H1 (cell line): ENCODE measurements at regions not wholly inside any gene's neighbourhood (a gene's known extent, or its start where the extent isn't known, plus 50 kb on each side); places are given as distances from the start of the nearest gene placed in this dataset.

ENCODE experiments used
- CTCF ChIA-PET: fragments of 300-600 bp; sonication (Branson Sonifier 250); formaldehyde crosslinking; loops from one replicate; lab custom pipeline; 2021; ENCODE audit not compliant: partially characterized antibody; lab: Charles Lee
- POLR2A ChIA-PET: fragments of 300-600 bp; sonication (Branson Sonifier 250); formaldehyde crosslinking; loops from one replicate; lab custom pipeline; 2021; ENCODE audit warnings: inconsistent platforms; ENCODE audit not compliant: partially characterized antibody; lab: Charles Lee
- DNase-seq, 2 experiments: peaks; one replicate each; pipeline versions ENCODE4 v3.0.0 to v3.0.0-alpha.2; 2010 to 2022; ENCODE audit warnings: low spot score in 2 of 2, low read depth in 1 of 2, mixed read lengths in 1 of 2
- FAIRE-seq: peaks from 2 replicates; lab custom pipeline; 2011; peaks lifted over from hg19 to GRCh38; lab: Jason Lieb, UNC
- H2AFZ ChIP-seq: 2 replicates; pipeline ENCODE4 v1.8.1; 2012; ENCODE audit warnings: low read length, inconsistent platforms
- H2AK5ac ChIP-seq: 2 replicates; pipeline ENCODE4 v1.6.1; 2013; ENCODE audit warnings: low read depth, low read length
- H2BK120ac ChIP-seq: replicated peaks from 2 replicates; pipeline ENCODE3; 2013; ENCODE audit warnings: low read depth, low read length, inconsistent platforms
- H2BK12ac ChIP-seq: 2 replicates; pipeline ENCODE4 v1.6.1; 2013; ENCODE audit warnings: low read depth, low read length
- H2BK15ac ChIP-seq: 2 replicates; pipeline ENCODE4 v1.6.1; 2013; ENCODE audit warnings: low read length
- H2BK20ac ChIP-seq: 2 replicates; pipeline ENCODE4 v1.6.1; 2013; ENCODE audit warnings: low read length
- H2BK5ac ChIP-seq: 2 replicates; pipeline ENCODE4 v1.6.1; 2013; ENCODE audit warnings: low read depth, low read length
- H3K14ac ChIP-seq: 2 replicates; pipeline ENCODE4 v1.6.1; 2013; ENCODE audit warnings: inconsistent platforms; ENCODE audit not compliant: insufficient read length
- H3K18ac ChIP-seq: 2 replicates; pipeline ENCODE4 v1.6.1; 2013; ENCODE audit warnings: low read length; ENCODE audit errors: extremely low read depth
- H3K23ac ChIP-seq: 2 replicates; pipeline ENCODE4 v1.6.1; 2013; ENCODE audit warnings: inconsistent platforms; ENCODE audit not compliant: insufficient read length
- H3K23me2 ChIP-seq: 2 replicates; pipeline ENCODE4 v1.6.1; 2013; ENCODE audit warnings: low read depth, low read length
- H3K27ac ChIP-seq: 2 replicates; pipeline ENCODE4 v1.6.1; 2011; ENCODE audit warnings: low read depth, low read length, inconsistent platforms
- H3K27me3 ChIP-seq, 4 experiments: replicated peaks in 1 of 4; 1 replicate in 1 of 4; 2 replicates in 3 of 4; pipeline versions ENCODE4 v1.6.1 to v1.8.1; 2011 to 2013; ENCODE audit warnings: low read length in 3 of 4, mild to moderate bottlenecking in 3 of 4, inconsistent platforms in 2 of 4, mixed read lengths in 2 of 4, moderate library complexity in 1 of 4; ENCODE audit not compliant: control insufficient read depth in 3 of 4, insufficient read depth in 3 of 4; ENCODE audit errors: extremely low read depth in 1 of 4
- H3K36me3 ChIP-seq, 4 experiments: 2 replicates each; pipeline versions ENCODE4 v1.6.1 to v1.8.1; 2011 to 2013; ENCODE audit warnings: mild to moderate bottlenecking in 4 of 4, low read length in 3 of 4, moderate library complexity in 2 of 4, control low read depth in 1 of 4, inconsistent platforms in 1 of 4; ENCODE audit not compliant: insufficient read depth in 4 of 4, control insufficient read depth in 2 of 4
- H3K4ac ChIP-seq: replicated peaks from 2 replicates; pipeline ENCODE3; 2013; ENCODE audit warnings: low read length, low read depth, mixed read lengths, inconsistent platforms; ENCODE audit not compliant: insufficient read length
- H3K4me1 ChIP-seq, 4 experiments: replicated peaks in 1 of 4; 1 replicate in 1 of 4; 2 replicates in 3 of 4; pipeline versions ENCODE4 v1.6.1 to v1.8.1; 2011 to 2013; ENCODE audit warnings: low read length in 3 of 4, inconsistent platforms in 2 of 4, mixed read lengths in 1 of 4; ENCODE audit not compliant: insufficient read depth in 4 of 4, control insufficient read depth in 3 of 4
- H3K4me2 ChIP-seq, 2 experiments: 2 replicates each; pipeline versions ENCODE4 v1.6.1 to v1.8.1; 2011 to 2013; ENCODE audit warnings: low read depth in 2 of 2, low read length in 2 of 2, control low read depth in 1 of 2, inconsistent platforms in 1 of 2, mild to moderate bottlenecking in 1 of 2; ENCODE audit not compliant: insufficient read depth in 1 of 2
- H3K4me3 ChIP-seq, 4 experiments: fragments of 200-600, 300-600 bp in 1 of 4; sonication (generic), shearing (Covaris generic), sonication (Bioruptor Twin) in 1 of 4; 2 replicates each; pipeline versions ENCODE4 v1.5.1 to v1.8.1; 2011 to 2016; ENCODE audit warnings: low read length in 4 of 4, low read depth in 3 of 4, control low read depth in 2 of 4, inconsistent platforms in 2 of 4, mild to moderate bottlenecking in 2 of 4, mixed read lengths in 1 of 4, moderate library complexity in 1 of 4; ENCODE audit not compliant: insufficient read depth in 2 of 4; ENCODE audit errors: extremely low read depth in 1 of 4
- H3K56ac ChIP-seq: replicated peaks from 2 replicates; pipeline ENCODE3; 2013; ENCODE audit warnings: low read depth, mild to moderate bottlenecking, mixed read lengths, low read length, inconsistent platforms; ENCODE audit not compliant: insufficient read length
- H3K79me1 ChIP-seq: 2 replicates; pipeline ENCODE4 v1.6.1; 2013; ENCODE audit warnings: low read depth, low read length, control low read depth
- H3K79me2 ChIP-seq, 2 experiments: 2 replicates each; pipeline versions ENCODE4 v1.6.1 to v1.8.1; 2012 to 2013; ENCODE audit warnings: low read length in 2 of 2, mild to moderate bottlenecking in 2 of 2, inconsistent platforms in 1 of 2; ENCODE audit not compliant: insufficient read depth in 2 of 2, control insufficient read depth in 1 of 2
- H3K9ac ChIP-seq, 4 experiments: replicated peaks in 1 of 4; 1 replicate in 1 of 4; 2 replicates in 3 of 4; pipeline versions ENCODE4 v1.6.1 to v1.8.1; 2011 to 2013; ENCODE audit warnings: low read depth in 3 of 4, low read length in 3 of 4, control low read depth in 2 of 4, mild to moderate bottlenecking in 2 of 4, moderate library complexity in 2 of 4, inconsistent platforms in 1 of 4; ENCODE audit errors: extremely low read depth in 1 of 4
- H3K9me3 ChIP-seq, 2 experiments: 2 replicates each; pipeline versions ENCODE4 v1.6.1 to v1.8.1; 2012 to 2013; ENCODE audit warnings: mild to moderate bottlenecking in 2 of 2, moderate library complexity in 2 of 2, control low read depth in 1 of 2, inconsistent platforms in 1 of 2, low read depth in 1 of 2, low read length in 1 of 2, mixed read lengths in 1 of 2; ENCODE audit not compliant: insufficient read depth in 2 of 2
- H4K20me1 ChIP-seq, 2 experiments: replicated peaks in 1 of 2; 2 replicates each; pipeline versions ENCODE3 to v1.8.1; 2011 to 2013; ENCODE audit warnings: inconsistent platforms in 2 of 2, low read length in 2 of 2, mild to moderate bottlenecking in 1 of 2; ENCODE audit not compliant: insufficient read depth in 2 of 2, control insufficient read depth in 1 of 2
- H4K5ac ChIP-seq: 2 replicates; pipeline ENCODE4 v1.6.1; 2013; ENCODE audit warnings: low read length, low read depth, mixed read lengths, inconsistent platforms; ENCODE audit not compliant: insufficient read length
- H4K8ac ChIP-seq: 2 replicates; pipeline ENCODE4 v1.8.0; 2013; ENCODE audit warnings: mild to moderate bottlenecking, moderate library complexity, low read length, inconsistent platforms; ENCODE audit not compliant: insufficient read depth; ENCODE audit errors: extremely low read depth
- H4K91ac ChIP-seq: replicated peaks from 2 replicates; pipeline ENCODE3; 2013; ENCODE audit warnings: low read length, mixed read lengths, inconsistent platforms; ENCODE audit not compliant: insufficient read length
- BCL11A ChIP-seq, 2 experiments: IDR thresholded peaks; one replicate each; pipeline ENCODE4 v1.6.1; 2011; ENCODE audit warnings: low read depth in 2 of 2, low read length in 2 of 2, mild to moderate bottlenecking in 2 of 2
- CTBP2 ChIP-seq: IDR thresholded peaks from 2 replicates; pipeline ENCODE4 v1.7.0; 2011; ENCODE audit warnings: borderline replicate concordance, mild to moderate bottlenecking, moderate library complexity, mixed read lengths, low read length; ENCODE audit not compliant: insufficient read depth, insufficient read length
- NANOG ChIP-seq: IDR thresholded peaks from 2 replicates; pipeline ENCODE4 v1.6.1; 2011; ENCODE audit warnings: low read length, low read depth, mild to moderate bottlenecking, inconsistent platforms; ENCODE audit not compliant: insufficient read depth, poor library complexity, severe bottlenecking
- NRF1 ChIP-seq: IDR thresholded peaks from 2 replicates; pipeline ENCODE4 v1.6.1; 2011; ENCODE audit warnings: mild to moderate bottlenecking, low read depth, low read length, improper control_type of control experiment
- RBBP5 ChIP-seq: IDR thresholded peaks from 2 replicates; pipeline ENCODE4 v1.7.1; 2012; ENCODE audit warnings: low read depth, mild to moderate bottlenecking, inconsistent platforms, low read length, moderate library complexity, borderline replicate concordance
- RXRA ChIP-seq: IDR thresholded peaks from 2 replicates; pipeline ENCODE4 v1.6.1; 2011; ENCODE audit warnings: low read depth, mild to moderate bottlenecking, low read length, moderate library complexity; ENCODE audit not compliant: insufficient read depth
- SIRT6 ChIP-seq: IDR thresholded peaks from one replicate; pipeline ENCODE4 v1.7.1; 2012; ENCODE audit warnings: low read length, inconsistent platforms
- SP1 ChIP-seq: IDR thresholded peaks from 2 replicates; pipeline ENCODE4 v1.6.1; 2011; ENCODE audit warnings: low read depth, low read length
- SUZ12 ChIP-seq: fragments of 200-600 bp; sonication (generic); IDR thresholded peaks from 2 replicates; pipeline ENCODE4 v1.6.1; 2012; ENCODE audit warnings: mild to moderate bottlenecking, inconsistent platforms, low read length, moderate library complexity, mixed read lengths
- TAF1 ChIP-seq: IDR thresholded peaks from 2 replicates; pipeline ENCODE4 v1.6.1; 2011; ENCODE audit warnings: mild to moderate bottlenecking, low read depth, low read length
- TAF7 ChIP-seq: optimal IDR thresholded peaks from 2 replicates; pipeline ENCODE3; 2011; ENCODE audit warnings: low read depth, mild to moderate bottlenecking, inconsistent platforms, low read length, moderate library complexity, borderline replicate concordance
- YY1 ChIP-seq: IDR thresholded peaks from 2 replicates; pipeline ENCODE4 v1.6.1; 2011; ENCODE audit warnings: low read depth, mild to moderate bottlenecking, low read length
- WGBS, 2 experiments: shearing (Covaris generic) in 1 of 2; methylation state at CpG; one replicate each; pipeline versions ENCODE4 v1.1.6 to v1.1.7; 2013 to 2015; ENCODE audit warnings: low lambda C conversion rate in 2 of 2, mixed read lengths in 2 of 2, inconsistent platforms in 1 of 2, low coverage in 1 of 2, missing lambda C conversion rate in 1 of 2; ENCODE audit not compliant: insufficient replicate concordance in 2 of 2, insufficient coverage in 1 of 2, insufficient read length in 1 of 2; ENCODE audit errors: extremely low coverage in 1 of 2, missing lambda C conversion rate in 1 of 2; 5-methylcytosine and 5-hydroxymethylcytosine counted together

DNA sequence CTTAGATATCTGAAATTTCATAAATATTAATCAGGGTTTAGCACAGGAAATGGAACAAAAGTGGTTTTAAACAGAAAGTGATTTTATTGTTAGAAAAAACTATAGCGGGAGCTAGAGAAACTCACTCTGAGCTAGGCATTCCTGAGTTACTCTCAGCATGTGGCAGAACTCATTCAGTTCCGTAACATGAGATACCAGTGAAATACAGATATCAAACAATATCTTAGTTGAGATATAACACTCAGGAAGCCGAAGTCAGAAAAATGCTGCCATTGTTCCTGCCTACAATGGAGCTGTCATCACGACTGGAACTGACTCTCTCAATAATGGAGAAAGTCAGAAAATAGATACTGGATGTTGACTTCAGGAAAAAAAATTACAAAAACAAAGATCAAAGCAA, 1428.7 kb downstream of the PCDH18 start:
- Histone ChIP-seq H3K14ac (no peak overlapping the region), H2BK120ac (no peak overlapping the region), H2BK5ac (no peak overlapping the region), H2BK15ac (no peak overlapping the region), H2AK5ac (no peak overlapping the region), H4K91ac (no peak overlapping the region), H3K27ac (no peak overlapping the region), H3K9me3 (0 out of 4 replicates have a peak, but pooled peaks cover 0 to 3% of the 10 kb centered on the region in 2 experiments), H3K79me2 (no peaks in the 10 kb centered on the region), H3K23ac (no peak overlapping the region), H3K36me3 (no peaks in the 10 kb centered on the region), H3K56ac (no peak overlapping the region), H3K4me2 (no peak overlapping the region), H4K20me1 (no peaks in the 10 kb centered on the region)
- DNase-seq: no peak
- 87% methylated on average over 4 of the region's 4 CpGs; no CpG with 5 or more reads in 1 of the 2 experiments for WGBS, 2 experiments
- POLR2A ChIA-PET: no interaction called here
- no peak for TF ChIP-seq RBBP5
- no peak for TF ChIP-seq BCL11A (IDR thresholded peaks at IDR 0.05; ENCODE audit: low read depth in 2 of 2, low read length in 2 of 2)
- no peak for TF ChIP-seq TAF1
- no peak for TF ChIP-seq YY1
- TF ChIP-seq NANOG: no peak
- TF ChIP-seq NRF1: no peak
- no peak for TF ChIP-seq RXRA
- TF ChIP-seq SP1: no peak
- TF ChIP-seq SUZ12: no peak
- no peak for TF ChIP-seq TAF7
- TF ChIP-seq CTBP2: no peak
- no peak for TF ChIP-seq SIRT6
- TF ChIP-seq, all 59 proteins: peak for 0
- Histone ChIP-seq H3K4me1 (no peaks in the 10 kb centered on the region; a peak in 2 of 7 replicates), H3K4me3 (no peak overlapping the region), H4K5ac (no peak overlapping the region), H3K18ac (no peak overlapping the region), H2BK20ac (no peak overlapping the region), H2AFZ (no peak overlapping the region), H2BK12ac (no peak overlapping the region), H3K4ac (no peak overlapping the region), H3K27me3 (no peaks in the 10 kb centered on the region), H3K79me1 (no peaks in the 10 kb centered on the region), H3K9ac (no peak overlapping the region), H4K8ac (no peak overlapping the region), H3K23me2 (no peaks in the 10 kb centered on the region)
- no peak for FAIRE-seq
- CTCF ChIA-PET: no interaction called here
